H1 (cell line): ENCODE measurements at regions not wholly inside any gene's neighbourhood (a gene's known extent, or its start where the extent isn't known, plus 50 kb on each side); places are given as distances from the start of the nearest gene placed in this dataset.

Experiments
- CTCF ChIA-PET: fragments of 300-600 bp; sonication (Branson Sonifier 250); formaldehyde crosslinking; loops from one replicate; lab custom pipeline; 2021; ENCODE audit not compliant: partially characterized antibody; lab: Charles Lee
- POLR2A ChIA-PET: fragments of 300-600 bp; sonication (Branson Sonifier 250); formaldehyde crosslinking; loops from one replicate; lab custom pipeline; 2021; ENCODE audit warnings: inconsistent platforms; ENCODE audit not compliant: partially characterized antibody; lab: Charles Lee
- DNase-seq, 2 experiments: peaks; one replicate each; pipeline versions ENCODE4 v3.0.0 to v3.0.0-alpha.2; 2010 to 2022; ENCODE audit warnings: low spot score in 2 of 2, low read depth in 1 of 2, mixed read lengths in 1 of 2
- FAIRE-seq: peaks from 2 replicates; lab custom pipeline; 2011; peaks lifted over from hg19 to GRCh38; lab: Jason Lieb, UNC
- H2AFZ ChIP-seq: 2 replicates; pipeline ENCODE4 v1.8.1; 2012; ENCODE audit warnings: low read length, inconsistent platforms
- H2AK5ac ChIP-seq: 2 replicates; pipeline ENCODE4 v1.6.1; 2013; ENCODE audit warnings: low read depth, low read length
- H2BK120ac ChIP-seq: replicated peaks from 2 replicates; pipeline ENCODE3; 2013; ENCODE audit warnings: low read depth, low read length, inconsistent platforms
- H2BK12ac ChIP-seq: 2 replicates; pipeline ENCODE4 v1.6.1; 2013; ENCODE audit warnings: low read depth, low read length
- H2BK15ac ChIP-seq: 2 replicates; pipeline ENCODE4 v1.6.1; 2013; ENCODE audit warnings: low read length
- H2BK20ac ChIP-seq: 2 replicates; pipeline ENCODE4 v1.6.1; 2013; ENCODE audit warnings: low read length
- H2BK5ac ChIP-seq: 2 replicates; pipeline ENCODE4 v1.6.1; 2013; ENCODE audit warnings: low read depth, low read length
- H3K14ac ChIP-seq: 2 replicates; pipeline ENCODE4 v1.6.1; 2013; ENCODE audit warnings: inconsistent platforms; ENCODE audit not compliant: insufficient read length
- H3K18ac ChIP-seq: 2 replicates; pipeline ENCODE4 v1.6.1; 2013; ENCODE audit warnings: low read length; ENCODE audit errors: extremely low read depth
- H3K23ac ChIP-seq: 2 replicates; pipeline ENCODE4 v1.6.1; 2013; ENCODE audit warnings: inconsistent platforms; ENCODE audit not compliant: insufficient read length
- H3K23me2 ChIP-seq: 2 replicates; pipeline ENCODE4 v1.6.1; 2013; ENCODE audit warnings: low read depth, low read length
- H3K27ac ChIP-seq: 2 replicates; pipeline ENCODE4 v1.6.1; 2011; ENCODE audit warnings: low read depth, low read length, inconsistent platforms
- H3K27me3 ChIP-seq, 4 experiments: replicated peaks in 1 of 4; 1 replicate in 1 of 4; 2 replicates in 3 of 4; pipeline versions ENCODE4 v1.6.1 to v1.8.1; 2011 to 2013; ENCODE audit warnings: low read length in 3 of 4, mild to moderate bottlenecking in 3 of 4, inconsistent platforms in 2 of 4, mixed read lengths in 2 of 4, moderate library complexity in 1 of 4; ENCODE audit not compliant: control insufficient read depth in 3 of 4, insufficient read depth in 3 of 4; ENCODE audit errors: extremely low read depth in 1 of 4
- H3K36me3 ChIP-seq, 4 experiments: 2 replicates each; pipeline versions ENCODE4 v1.6.1 to v1.8.1; 2011 to 2013; ENCODE audit warnings: mild to moderate bottlenecking in 4 of 4, low read length in 3 of 4, moderate library complexity in 2 of 4, control low read depth in 1 of 4, inconsistent platforms in 1 of 4; ENCODE audit not compliant: insufficient read depth in 4 of 4, control insufficient read depth in 2 of 4
- H3K4ac ChIP-seq: replicated peaks from 2 replicates; pipeline ENCODE3; 2013; ENCODE audit warnings: low read length, low read depth, mixed read lengths, inconsistent platforms; ENCODE audit not compliant: insufficient read length
- H3K4me1 ChIP-seq, 4 experiments: replicated peaks in 1 of 4; 1 replicate in 1 of 4; 2 replicates in 3 of 4; pipeline versions ENCODE4 v1.6.1 to v1.8.1; 2011 to 2013; ENCODE audit warnings: low read length in 3 of 4, inconsistent platforms in 2 of 4, mixed read lengths in 1 of 4; ENCODE audit not compliant: insufficient read depth in 4 of 4, control insufficient read depth in 3 of 4
- H3K4me2 ChIP-seq, 2 experiments: 2 replicates each; pipeline versions ENCODE4 v1.6.1 to v1.8.1; 2011 to 2013; ENCODE audit warnings: low read depth in 2 of 2, low read length in 2 of 2, control low read depth in 1 of 2, inconsistent platforms in 1 of 2, mild to moderate bottlenecking in 1 of 2; ENCODE audit not compliant: insufficient read depth in 1 of 2
- H3K4me3 ChIP-seq, 4 experiments: fragments of 200-600, 300-600 bp in 1 of 4; sonication (generic), shearing (Covaris generic), sonication (Bioruptor Twin) in 1 of 4; 2 replicates each; pipeline versions ENCODE4 v1.5.1 to v1.8.1; 2011 to 2016; ENCODE audit warnings: low read length in 4 of 4, low read depth in 3 of 4, control low read depth in 2 of 4, inconsistent platforms in 2 of 4, mild to moderate bottlenecking in 2 of 4, mixed read lengths in 1 of 4, moderate library complexity in 1 of 4; ENCODE audit not compliant: insufficient read depth in 2 of 4; ENCODE audit errors: extremely low read depth in 1 of 4
- H3K56ac ChIP-seq: replicated peaks from 2 replicates; pipeline ENCODE3; 2013; ENCODE audit warnings: low read depth, mild to moderate bottlenecking, mixed read lengths, low read length, inconsistent platforms; ENCODE audit not compliant: insufficient read length
- H3K79me1 ChIP-seq: 2 replicates; pipeline ENCODE4 v1.6.1; 2013; ENCODE audit warnings: low read depth, low read length, control low read depth
- H3K79me2 ChIP-seq, 2 experiments: 2 replicates each; pipeline versions ENCODE4 v1.6.1 to v1.8.1; 2012 to 2013; ENCODE audit warnings: low read length in 2 of 2, mild to moderate bottlenecking in 2 of 2, inconsistent platforms in 1 of 2; ENCODE audit not compliant: insufficient read depth in 2 of 2, control insufficient read depth in 1 of 2
- H3K9ac ChIP-seq, 4 experiments: replicated peaks in 1 of 4; 1 replicate in 1 of 4; 2 replicates in 3 of 4; pipeline versions ENCODE4 v1.6.1 to v1.8.1; 2011 to 2013; ENCODE audit warnings: low read depth in 3 of 4, low read length in 3 of 4, control low read depth in 2 of 4, mild to moderate bottlenecking in 2 of 4, moderate library complexity in 2 of 4, inconsistent platforms in 1 of 4; ENCODE audit errors: extremely low read depth in 1 of 4
- H3K9me3 ChIP-seq, 2 experiments: 2 replicates each; pipeline versions ENCODE4 v1.6.1 to v1.8.1; 2012 to 2013; ENCODE audit warnings: mild to moderate bottlenecking in 2 of 2, moderate library complexity in 2 of 2, control low read depth in 1 of 2, inconsistent platforms in 1 of 2, low read depth in 1 of 2, low read length in 1 of 2, mixed read lengths in 1 of 2; ENCODE audit not compliant: insufficient read depth in 2 of 2
- H4K20me1 ChIP-seq, 2 experiments: replicated peaks in 1 of 2; 2 replicates each; pipeline versions ENCODE3 to v1.8.1; 2011 to 2013; ENCODE audit warnings: inconsistent platforms in 2 of 2, low read length in 2 of 2, mild to moderate bottlenecking in 1 of 2; ENCODE audit not compliant: insufficient read depth in 2 of 2, control insufficient read depth in 1 of 2
- H4K5ac ChIP-seq: 2 replicates; pipeline ENCODE4 v1.6.1; 2013; ENCODE audit warnings: low read length, low read depth, mixed read lengths, inconsistent platforms; ENCODE audit not compliant: insufficient read length
- H4K8ac ChIP-seq: 2 replicates; pipeline ENCODE4 v1.8.0; 2013; ENCODE audit warnings: mild to moderate bottlenecking, moderate library complexity, low read length, inconsistent platforms; ENCODE audit not compliant: insufficient read depth; ENCODE audit errors: extremely low read depth
- H4K91ac ChIP-seq: replicated peaks from 2 replicates; pipeline ENCODE3; 2013; ENCODE audit warnings: low read length, mixed read lengths, inconsistent platforms; ENCODE audit not compliant: insufficient read length
- ATF2 ChIP-seq: IDR thresholded peaks from 2 replicates; pipeline ENCODE4 v1.6.1; 2012; ENCODE audit warnings: low read length, inconsistent platforms
- BRCA1 ChIP-seq: IDR thresholded peaks from 2 replicates; pipeline ENCODE4 v1.6.1; 2012; ENCODE audit warnings: low read depth, low read length, improper control_type of control experiment
- CHD1 ChIP-seq: IDR thresholded peaks from 2 replicates; pipeline ENCODE4 v1.6.1; 2012; ENCODE audit warnings: low read depth, low read length, improper control_type of control experiment
- CREB1 ChIP-seq: IDR thresholded peaks from 2 replicates; pipeline ENCODE4 v1.6.1; 2012; ENCODE audit warnings: inconsistent platforms
- EP300 ChIP-seq, 2 experiments: IDR thresholded peaks; 1 replicate in 1 of 2; 2 replicates in 1 of 2; pipeline ENCODE4 v1.6.1; 2011 to 2012; ENCODE audit warnings: low read depth in 2 of 2, low read length in 2 of 2, mild to moderate bottlenecking in 2 of 2, borderline replicate concordance in 1 of 2, inconsistent platforms in 1 of 2, moderate library complexity in 1 of 2
- EZH2 ChIP-seq: fragments of 200-600 bp; sonication (generic); IDR thresholded peaks from 2 replicates; pipeline ENCODE4 v1.7.1; 2012; ENCODE audit warnings: low read depth, mild to moderate bottlenecking, moderate library complexity, low read length, inconsistent platforms; ENCODE audit not compliant: severe bottlenecking
- JUN ChIP-seq: IDR thresholded peaks from 2 replicates; pipeline ENCODE4 v1.6.1; 2011; ENCODE audit warnings: low read depth, mild to moderate bottlenecking, improper control_type of control experiment, low read length
- RBBP5 ChIP-seq: IDR thresholded peaks from 2 replicates; pipeline ENCODE4 v1.7.1; 2012; ENCODE audit warnings: low read depth, mild to moderate bottlenecking, inconsistent platforms, low read length, moderate library complexity, borderline replicate concordance
- SAP30 ChIP-seq: fragments of 300-600 bp; sonication (generic); IDR thresholded peaks from 2 replicates; pipeline ENCODE4 v1.7.1; 2012; ENCODE audit warnings: low read length, moderate library complexity, mild to moderate bottlenecking, inconsistent platforms; ENCODE audit not compliant: insufficient read depth, insufficient replicate concordance
- SIRT6 ChIP-seq: IDR thresholded peaks from one replicate; pipeline ENCODE4 v1.7.1; 2012; ENCODE audit warnings: low read length, inconsistent platforms
- SP1 ChIP-seq: IDR thresholded peaks from 2 replicates; pipeline ENCODE4 v1.6.1; 2011; ENCODE audit warnings: low read depth, low read length
- SP4 ChIP-seq: IDR thresholded peaks from 2 replicates; pipeline ENCODE4 v1.6.1; 2012; ENCODE audit warnings: low read length, inconsistent platforms
- TBP ChIP-seq: IDR thresholded peaks from 2 replicates; pipeline ENCODE4 v1.6.1; 2011; ENCODE audit warnings: low read depth, low read length, improper control_type of control experiment
- TCF12 ChIP-seq: IDR thresholded peaks from 2 replicates; pipeline ENCODE4 v1.6.1; 2011; ENCODE audit warnings: low read depth, mild to moderate bottlenecking, low read length
- TEAD4 ChIP-seq: IDR thresholded peaks from 2 replicates; pipeline ENCODE4 v1.6.1; 2012; ENCODE audit warnings: low read depth, low read length, inconsistent platforms, mixed read lengths
- YY1 ChIP-seq: IDR thresholded peaks from 2 replicates; pipeline ENCODE4 v1.6.1; 2011; ENCODE audit warnings: low read depth, mild to moderate bottlenecking, low read length

DNA sequence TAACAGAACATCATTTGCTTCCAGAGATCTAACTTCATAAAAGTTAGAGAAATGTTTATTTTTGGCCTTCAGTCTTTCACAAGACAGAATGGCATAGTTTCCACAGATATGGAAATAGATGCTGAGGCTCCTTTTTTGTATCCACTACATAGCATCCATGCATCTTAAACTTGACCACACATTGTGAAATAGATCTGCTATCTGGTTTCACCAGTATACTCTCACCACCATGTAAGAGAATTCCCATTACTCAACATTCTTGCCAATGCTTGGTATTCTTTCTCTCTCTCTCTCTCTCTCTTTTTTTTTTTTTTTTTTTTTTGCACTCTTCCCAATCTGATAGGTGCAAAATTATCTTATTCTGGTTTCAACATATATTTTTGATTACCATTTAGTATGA is 52.1 kb upstream of the PRMT6 start:
- H3K27me3 ChIP-seq: no peaks in the 10 kb centered on the region
- no peak for FAIRE-seq
- no peak overlapping the region for H3K23ac ChIP-seq
- H2BK12ac ChIP-seq: no peak overlapping the region
- no peaks in the 10 kb centered on the region for H3K79me2 ChIP-seq
- no peak overlapping the region for H4K5ac ChIP-seq
- ChIA-PET POLR2A (no interaction called here), CTCF (no interaction called here)
- no peak overlapping the region for H3K4me3 ChIP-seq
- H3K14ac ChIP-seq: no peak overlapping the region
- no peaks in the 10 kb centered on the region for H3K79me1 ChIP-seq
- no peak overlapping the region for H3K9ac ChIP-seq
- H3K4me1 ChIP-seq: no peaks in the 10 kb centered on the region
- H2BK15ac ChIP-seq: no peak overlapping the region
- H3K36me3 ChIP-seq: no peaks in the 10 kb centered on the region
- no peak overlapping the region for H2BK120ac ChIP-seq
- H3K4ac ChIP-seq: no peak overlapping the region
- H2BK20ac ChIP-seq: no peak overlapping the region
- H4K20me1 ChIP-seq: no peaks in the 10 kb centered on the region
- no peak overlapping the region for H2AFZ ChIP-seq
- no peak for DNase-seq
- H4K8ac ChIP-seq: no peak overlapping the region
- H3K27ac ChIP-seq: no peak overlapping the region
- no peak overlapping the region for H4K91ac ChIP-seq
- no peak overlapping the region for H3K4me2 ChIP-seq
- no peak overlapping the region for H3K18ac ChIP-seq
- H3K56ac ChIP-seq: no peak overlapping the region
- no peaks in the 10 kb centered on the region for H3K23me2 ChIP-seq
- H2BK5ac ChIP-seq: no peak overlapping the region
- H3K9me3 ChIP-seq: no peaks in the 10 kb centered on the region
- no peak overlapping the region for H2AK5ac ChIP-seq
- TF ChIP-seq TBP (no peak), TCF12 (no peak), SAP30 (no peak), SP4 (no peak), CREB1 (no peak), ATF2 (no peak), SIRT6 (no peak), EP300 (IDR thresholded peaks at IDR 0.05; ENCODE audit: borderline replicate concordance in 1 of 2, low read depth in 2 of 2, low read length in 2 of 2) (no peak), CHD1 (no peak), BRCA1 (no peak), JUN (no peak), RBBP5 (no peak), YY1 (no peak), EZH2 (no peak), SP1 (no peak), TEAD4 (no peak)
